Calu3 (cell line): ENCODE measurements at regions not wholly inside any gene's neighbourhood (a gene's known extent, or its start where the extent isn't known, plus 50 kb on each side); places are given as distances from the start of the nearest gene placed in this dataset.

Experiments used
- BruUV-seq: library from RNA; stranded (reverse); fragments of 400-500 nt; replicated peaks from 2 replicates; lab custom pipeline; 2021; lab: Mats Ljungman, UMichigan
- CTCF ChIA-PET: fragments of 300-600 bp; sonication (Branson Sonifier 250); formaldehyde crosslinking; loops from one replicate; lab custom pipeline; 2022; ENCODE audit warnings: antibody characterized with exemption; lab: Charles Lee
- DNase-seq: peaks from one replicate; pipeline ENCODE4 v3.0.0; 2022
- H3K27ac Mint-ChIP-seq: one replicate; pipeline ENCODE4 v1.8.0; 2022; ENCODE audit warnings: mixed read lengths; ENCODE audit not compliant: unreplicated experiment
- H3K27me3 Mint-ChIP-seq: one replicate; pipeline ENCODE4 v1.8.0; 2022; ENCODE audit warnings: mixed read lengths; ENCODE audit not compliant: unreplicated experiment
- H3K36me3 Mint-ChIP-seq: one replicate; pipeline ENCODE4 v1.8.0; 2022; ENCODE audit warnings: mild to moderate bottlenecking, moderate library complexity, mixed read lengths; ENCODE audit not compliant: insufficient read depth, unreplicated experiment
- H3K4me1 Mint-ChIP-seq: one replicate; pipeline ENCODE4 v1.8.0; 2022; ENCODE audit warnings: mild to moderate bottlenecking, low read depth, mixed read lengths; ENCODE audit not compliant: unreplicated experiment
- H3K4me3 Mint-ChIP-seq: one replicate; pipeline ENCODE4 v1.8.0; 2022; ENCODE audit warnings: mild to moderate bottlenecking, low read depth, moderate library complexity, mixed read lengths; ENCODE audit not compliant: unreplicated experiment
- H3K9me3 Mint-ChIP-seq: one replicate; pipeline ENCODE4 v1.8.0; 2022; ENCODE audit warnings: low read depth, mixed read lengths; ENCODE audit not compliant: unreplicated experiment
- CTCF ChIP-seq: fragments of 200-600 bp; IDR thresholded peaks from one replicate; pipeline ENCODE4 v1.8.0; 2022; ENCODE audit warnings: antibody characterized with exemption; ENCODE audit not compliant: unreplicated experiment
- intact Hi-C: fragments of 100-400 bp; cut with micrococcal nuclease; formaldehyde crosslinking; loops from one replicate; pipeline ENCODE4 v1.10.0; 2022; ENCODE audit not compliant: unreplicated experiment

GRCh38 chr5:173809014-173809413, 79.1 kb upstream of the CPEB4 start:
- no peak for TF ChIP-seq CTCF
- intact Hi-C loops: no loop called here
- Mint-ChIP-seq H3K27ac (no peak overlapping the region), H3K9me3 (peaks cover 7% of the 10 kb centered on the region), H3K27me3 (no peaks in the 10 kb centered on the region), H3K4me3 (no peak overlapping the region), H3K4me1 (peaks cover 6% of the 10 kb centered on the region), H3K36me3 (no peaks in the 10 kb centered on the region)
- BruUV-seq: no TSS peak
- DNase-seq: no peak
- CTCF ChIA-PET: interaction anchor here (0.6 to 0.7 kb wide), 3 partner anchors 25 to 191 kb away, joined by 3 read pairs; no protein-coding TSS in a partner anchor

- H3K9me3 Mint-ChIP-seq: peaks cover 7% of the 10 kb centered on the region
- no peak overlapping the region for H3K4me3 Mint-ChIP-seq
- no TSS peak for BruUV-seq
- intact Hi-C loops: no loop called here
- no peaks in the 10 kb centered on the region for H3K36me3 Mint-ChIP-seq
- no peaks in the 10 kb centered on the region for H3K27me3 Mint-ChIP-seq
- H3K4me1 Mint-ChIP-seq: peaks cover 29% of the 10 kb centered on the region
- no peak overlapping the region for H3K27ac Mint-ChIP-seq
- CTCF ChIA-PET: no interaction called here
- no peak for TF ChIP-seq CTCF
- no peak for DNase-seq
Measured at GRCh38 chr5:173812811-173813550, 75.2 kb upstream of the CPEB4 start.

- no peak for TF ChIP-seq CTCF
- CTCF ChIA-PET: interaction anchor here (0.6 to 0.7 kb wide), 2 partner anchors 9 to 89 kb away, joined by 4 read pairs; no protein-coding TSS in a partner anchor
- H3K4me3 Mint-ChIP-seq: no peak overlapping the region
- peaks cover 30% of the 10 kb centered on the region for H3K4me1 Mint-ChIP-seq
- BruUV-seq: no TSS peak
- peaks cover 9% of the 10 kb centered on the region for H3K9me3 Mint-ChIP-seq
- H3K36me3 Mint-ChIP-seq: no peaks in the 10 kb centered on the region
- intact Hi-C loops: no loop called here
- no peaks in the 10 kb centered on the region for H3K27me3 Mint-ChIP-seq
- DNase-seq: no peak
- H3K27ac Mint-ChIP-seq: no peak overlapping the region
Measured at GRCh38 chr5:173814053-173814452, 74.1 kb upstream of the CPEB4 start.

- intact Hi-C loops: no loop called here
- no peak for TF ChIP-seq CTCF
- Mint-ChIP-seq H3K27ac (no peak overlapping the region), H3K9me3 (peaks cover 6% of the 10 kb centered on the region), H3K4me1 (peaks cover 30% of the 10 kb centered on the region), H3K27me3 (no peaks in the 10 kb centered on the region), H3K4me3 (no peak overlapping the region), H3K36me3 (no peaks in the 10 kb centered on the region)
- CTCF ChIA-PET: no interaction called here
- no peak for DNase-seq
- no TSS peak for BruUV-seq
Measured at GRCh38 chr5:173815571-173815970, 72.6 kb upstream of the CPEB4 start.
